DND-41 (cell line): ENCODE measurements at regions not wholly inside any gene's neighbourhood (a gene's known extent, or its start where the extent isn't known, plus 50 kb on each side); places are given as distances from the start of the nearest gene placed in this dataset.

Experiments
- EZH2 ChIP-seq: IDR thresholded peaks from 3 replicates; pipeline ENCODE4 v1.6.1; 2012; ENCODE audit warnings: borderline replicate concordance, low read depth, mild to moderate bottlenecking, moderate library complexity, low read length, inconsistent platforms; ENCODE audit not compliant: severe bottlenecking
- TF ChIP-seq, protein P1 (sequence below): IDR thresholded peaks from 2 replicates; pipeline ENCODE4 v1.5.1; 2012; ENCODE audit warnings: borderline replicate concordance, low read length, moderate library complexity, mild to moderate bottlenecking; ENCODE audit not compliant: poor library complexity, severe bottlenecking; ENCODE audit errors: extremely low read depth

GRCh38 chr10:131573256-131573655, 261.7 kb upstream of the TCERG1L start:
- TF ChIP-seq, protein P1, sequence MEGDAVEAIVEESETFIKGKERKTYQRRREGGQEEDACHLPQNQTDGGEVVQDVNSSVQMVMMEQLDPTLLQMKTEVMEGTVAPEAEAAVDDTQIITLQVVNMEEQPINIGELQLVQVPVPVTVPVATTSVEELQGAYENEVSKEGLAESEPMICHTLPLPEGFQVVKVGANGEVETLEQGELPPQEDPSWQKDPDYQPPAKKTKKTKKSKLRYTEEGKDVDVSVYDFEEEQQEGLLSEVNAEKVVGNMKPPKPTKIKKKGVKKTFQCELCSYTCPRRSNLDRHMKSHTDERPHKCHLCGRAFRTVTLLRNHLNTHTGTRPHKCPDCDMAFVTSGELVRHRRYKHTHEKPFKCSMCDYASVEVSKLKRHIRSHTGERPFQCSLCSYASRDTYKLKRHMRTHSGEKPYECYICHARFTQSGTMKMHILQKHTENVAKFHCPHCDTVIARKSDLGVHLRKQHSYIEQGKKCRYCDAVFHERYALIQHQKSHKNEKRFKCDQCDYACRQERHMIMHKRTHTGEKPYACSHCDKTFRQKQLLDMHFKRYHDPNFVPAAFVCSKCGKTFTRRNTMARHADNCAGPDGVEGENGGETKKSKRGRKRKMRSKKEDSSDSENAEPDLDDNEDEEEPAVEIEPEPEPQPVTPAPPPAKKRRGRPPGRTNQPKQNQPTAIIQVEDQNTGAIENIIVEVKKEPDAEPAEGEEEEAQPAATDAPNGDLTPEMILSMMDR: no peak
- no peak for TF ChIP-seq EZH2
